Suppressor macrophage (primary cell): ENCODE measurements at regions not wholly inside any gene's neighbourhood (a gene's known extent, or its start where the extent isn't known, plus 50 kb on each side); places are given as distances from the start of the nearest gene placed in this dataset.

ENCODE experiments used
- DNase-seq, 4 experiments: peaks; one replicate each; pipeline ENCODE4 v3.0.0-alpha.2; 2020 to 2022

- no peak for DNase-seq
Measured at GRCh38 chr18:61187971-61188370, 145.3 kb upstream of the CDH20 start.

- DNase-seq = no peak
Measured at GRCh38 chr18:61189376-61189775, 143.9 kb upstream of the CDH20 start.

GRCh38 chr18:61194726-61195125 is 138.5 kb upstream of the CDH20 start:
- no peak for DNase-seq

GRCh38 chr18:61196750-61197149 is 136.5 kb upstream of the CDH20 start:
- DNase-seq = no peak

GRCh38 chr18:61198486-61198885 is 134.7 kb upstream of the CDH20 start:
- no peak for DNase-seq

GRCh38 chr18:61199171-61199848 is 133.9 kb upstream of the CDH20 start:
- no peak for DNase-seq

- DNase-seq = no peak
Measured at GRCh38 chr18:61201511-61201910, 131.7 kb upstream of the CDH20 start.

GRCh38 chr18:61203151-61203550 is 130.1 kb upstream of the CDH20 start:
- no peak for DNase-seq

GRCh38 chr18:61209801-61210200 is 123.4 kb upstream of the CDH20 start:
- no peak for DNase-seq

- no peak for DNase-seq
Measured at GRCh38 chr18:61216051-61216450, 117.2 kb upstream of the CDH20 start.

- no peak for DNase-seq
Measured at GRCh38 chr18:61222206-61222605, 111.0 kb upstream of the CDH20 start.

GRCh38 chr18:61225336-61225735 is 107.9 kb upstream of the CDH20 start:
- DNase-seq = no peak

GRCh38 chr18:61236356-61237057 is 96.7 kb upstream of the CDH20 start:
- no peak for DNase-seq

- DNase-seq = no peak
Measured at GRCh38 chr18:61237529-61237928, 95.7 kb upstream of the CDH20 start.

- DNase-seq = no peak
Measured at GRCh38 chr18:61239051-61239450, 94.2 kb upstream of the CDH20 start.

- no peak for DNase-seq
Measured at GRCh38 chr18:61241260-61241853, 91.9 kb upstream of the CDH20 start.

- DNase-seq = no peak
Measured at GRCh38 chr18:61244632-61245031, 88.6 kb upstream of the CDH20 start.

GRCh38 chr18:61245276-61245675 is 88.0 kb upstream of the CDH20 start:
- DNase-seq = no peak

- DNase-seq = no peak
Measured at GRCh38 chr18:61248589-61248988, 84.6 kb upstream of the CDH20 start.

- DNase-seq = no peak
Measured at GRCh38 chr18:61256291-61256690, 76.9 kb upstream of the CDH20 start.

- no peak for DNase-seq
Measured at GRCh38 chr18:61261870-61262269, 71.4 kb upstream of the CDH20 start.

- DNase-seq = no peak
Measured at GRCh38 chr18:61272793-61273192, 60.4 kb upstream of the CDH20 start.

GRCh38 chr18:61273533-61273932 is 59.7 kb upstream of the CDH20 start:
- no peak for DNase-seq

- no peak for DNase-seq
Measured at GRCh38 chr18:61274416-61274960, 58.7 kb upstream of the CDH20 start.
